GM12878 (cell line): ENCODE measurements at regions not wholly inside any gene's neighbourhood (a gene's known extent, or its start where the extent isn't known, plus 50 kb on each side); places are given as distances from the start of the nearest gene placed in this dataset.

Experiments used
- ATAC-seq: fragments of 200-7000 bp; cut with Tn5 transposase; 3 replicates; pipeline ENCODE4 v1.9.1; 2020; ENCODE audit warnings: mild to moderate bottlenecking, moderate library complexity
- BruUV-seq: library from RNA; stranded (reverse); fragments of 400-500 nt; replicated peaks from 2 replicates; lab custom pipeline; 2021; lab: Mats Ljungman, UMichigan
- CTCF ChIA-PET: fragments of 300-600 bp; sonication (Branson Sonifier 250); formaldehyde crosslinking; extraction: SDS; loops from one replicate; lab custom pipeline; 2021; ENCODE audit warnings: inconsistent platforms; lab: Yijun Ruan, JAX
- POLR2A ChIA-PET: fragments of 350-600 bp; formaldehyde crosslinking; extraction: SDS; loops from one replicate; lab custom pipeline; 2021; ENCODE audit warnings: inconsistent platforms; lab: Charles Lee
- RAD21 ChIA-PET: fragments of 300-600 bp; sonication (Branson Sonifier 250); formaldehyde crosslinking; loops from one replicate; lab custom pipeline; 2023; ENCODE audit warnings: antibody characterized with exemption; ENCODE audit not compliant: unreplicated experiment; lab: Charles Lee
- SMC1A ChIA-PET: fragments of 300-600 bp; sonication (Branson Sonifier 250); formaldehyde crosslinking; loops from one replicate; lab custom pipeline; 2023; ENCODE audit not compliant: unreplicated experiment, uncharacterized antibody; lab: Charles Lee
- DNase-seq: peaks from one replicate; pipeline ENCODE4 v3.0.0-alpha.2; 2011; ENCODE audit warnings: low read depth, low spot score
- FAIRE-seq: peaks from 3 replicates; lab custom pipeline; 2011; peaks lifted over from hg19 to GRCh38; lab: Jason Lieb, UNC
- H2AFZ ChIP-seq: 2 replicates; pipeline ENCODE4 v1.6.0; 2011; ENCODE audit warnings: low read depth, low read length, control low read depth; ENCODE audit not compliant: control insufficient read depth
- H3K27ac ChIP-seq: 2 replicates; pipeline ENCODE4 v1.5.1; 2011; ENCODE audit warnings: control low read depth; ENCODE audit not compliant: control insufficient read depth, insufficient read depth
- H3K27me3 ChIP-seq, 2 experiments: replicated peaks in 1 of 2; 2 replicates each; pipeline versions ENCODE4 v1.6.0 to v1.6.1; 2011; ENCODE audit warnings: low read length in 1 of 2; ENCODE audit not compliant: control insufficient read depth in 2 of 2, insufficient read depth in 2 of 2
- H3K36me3 ChIP-seq, 2 experiments: 2 replicates each; pipeline ENCODE4 v1.5.1; 2011; ENCODE audit warnings: low read length in 1 of 2; ENCODE audit not compliant: control insufficient read depth in 2 of 2, insufficient read depth in 2 of 2
- H3K4me1 ChIP-seq: 2 replicates; pipeline ENCODE4 v1.6.1; 2011; ENCODE audit warnings: mild to moderate bottlenecking, low read length, moderate library complexity, mixed read lengths; ENCODE audit not compliant: control insufficient read depth, insufficient read depth
- H3K4me2 ChIP-seq: 2 replicates; pipeline ENCODE4 v1.6.0; 2011; ENCODE audit warnings: control low read depth; ENCODE audit not compliant: control insufficient read depth, insufficient read depth
- H3K4me3 ChIP-seq: fragments of 200-600 bp; sonication (generic); 2 replicates; pipeline ENCODE4 v1.5.1; 2016
- H3K79me2 ChIP-seq: 2 replicates; pipeline ENCODE4 v1.6.0; 2011; ENCODE audit warnings: low read length; ENCODE audit not compliant: control insufficient read depth, insufficient read depth
- H3K9ac ChIP-seq: 2 replicates; pipeline ENCODE4 v1.8.0; 2011; ENCODE audit warnings: low read length, control low read depth, mixed read lengths; ENCODE audit not compliant: control insufficient read depth, insufficient read depth
- H3K9me3 ChIP-seq: replicated peaks from 3 replicates; pipeline ENCODE4 v1.5.1; 2011; ENCODE audit warnings: mild to moderate bottlenecking, low read length; ENCODE audit not compliant: control insufficient read depth, insufficient read depth
- H4K20me1 ChIP-seq: 2 replicates; pipeline ENCODE4 v1.6.0; 2011; ENCODE audit not compliant: control insufficient read depth, insufficient read depth
- ASH2L ChIP-seq: fragments of 300-600, 200-600 bp; sonication (generic); IDR thresholded peaks from 2 replicates; pipeline ENCODE4 v1.6.1; 2017; ENCODE audit warnings: low read depth, mild to moderate bottlenecking, borderline replicate concordance
- ETV6 ChIP-seq, 2 experiments: fragments of 450-650 bp in 1 of 2; IDR thresholded peaks in 1 of 2; conservative IDR thresholded peaks in 1 of 2; 2 replicates each; pipeline ENCODE4 v1.6.1; 2014; ENCODE audit warnings: antibody characterized with exemption in 1 of 2, borderline replicate concordance in 1 of 2, low read depth in 1 of 2, mild to moderate bottlenecking in 1 of 2, moderate library complexity in 1 of 2
- FOS ChIP-seq: IDR thresholded peaks from 3 replicates; pipeline ENCODE4 v1.6.1; 2011; ENCODE audit warnings: borderline replicate concordance; ENCODE audit not compliant: insufficient read length; ENCODE audit errors: extremely low read depth
- IKZF1 ChIP-seq: fragments of 450-650 bp; conservative IDR thresholded peaks from 2 replicates; pipeline ENCODE4 v1.6.1; 2017; ENCODE audit warnings: antibody characterized with exemption, mild to moderate bottlenecking
- IRF4 ChIP-seq: IDR thresholded peaks from 2 replicates; pipeline ENCODE4 v1.6.1; 2011; ENCODE audit warnings: low read depth, low read length
- MEF2B ChIP-seq: fragments of 450-650 bp; IDR thresholded peaks from 2 replicates; pipeline ENCODE4 v1.6.1; 2018; ENCODE audit warnings: mild to moderate bottlenecking, moderate library complexity; ENCODE audit not compliant: partially characterized antibody, poor library complexity, severe bottlenecking
- NFIC ChIP-seq: IDR thresholded peaks from 2 replicates; pipeline ENCODE4 v1.6.1; 2012; ENCODE audit warnings: low read depth, mild to moderate bottlenecking, inconsistent platforms, low read length, moderate library complexity
- NFYA ChIP-seq: IDR thresholded peaks from 2 replicates; pipeline ENCODE4 v1.6.1; 2011; ENCODE audit warnings: low read depth, mild to moderate bottlenecking, low read length, improper control_type of control experiment, borderline replicate concordance
- POLR2AphosphoS2 ChIP-seq: IDR thresholded peaks from 2 replicates; pipeline ENCODE4 v1.6.1; 2011; ENCODE audit warnings: low read depth, mild to moderate bottlenecking, low read length, improper control_type of control experiment, moderate library complexity
- TAF1 ChIP-seq: IDR thresholded peaks from 2 replicates; pipeline ENCODE4 v1.6.1; 2011; ENCODE audit warnings: mild to moderate bottlenecking, low read depth, low read length, borderline replicate concordance
- TCF7 ChIP-seq: IDR thresholded peaks from 2 replicates; pipeline ENCODE4 v1.6.1; 2014; ENCODE audit warnings: antibody characterized with exemption, borderline replicate concordance
- WGBS: methylation state at CpG from one replicate; pipeline ENCODE4 v1.1.6; 2016; ENCODE audit warnings: low lambda C conversion rate; ENCODE audit not compliant: insufficient replicate concordance, insufficient coverage; ENCODE audit errors: missing lambda C conversion rate; 5-methylcytosine and 5-hydroxymethylcytosine counted together
- in situ Hi-C: fragments of 300-500 bp; cut with MboI; formaldehyde crosslinking; loops from 9 replicates; pipeline ENCODE4 v1.14.3; 2018; ENCODE audit warnings: mixed read lengths
- intact Hi-C: fragments of 100-400 bp; cut with micrococcal nuclease; formaldehyde crosslinking; loops from one replicate; pipeline ENCODE4 v1.14.2; 2022; ENCODE audit not compliant: unreplicated experiment
- TF ChIP-seq, protein P1 (sequence below): IDR thresholded peaks from 2 replicates; pipeline ENCODE4 v1.6.1; 2012; ENCODE audit warnings: low read depth, low read length, improper control_type of control experiment
- TF ChIP-seq, protein P2 (sequence below): IDR thresholded peaks from 2 replicates; pipeline ENCODE4 v1.6.1; 2011; ENCODE audit warnings: low read depth, mild to moderate bottlenecking, low read length, moderate library complexity, borderline replicate concordance; ENCODE audit errors: extremely low read depth
- TF ChIP-seq, protein P3 (sequence below): fragments of 450-650 bp; formaldehyde crosslinking; IDR thresholded peaks from 2 replicates; pipeline ENCODE4 v1.5.0; 2022; ENCODE audit warnings: mild to moderate bottlenecking, missing genetic modification characterization

DNA sequence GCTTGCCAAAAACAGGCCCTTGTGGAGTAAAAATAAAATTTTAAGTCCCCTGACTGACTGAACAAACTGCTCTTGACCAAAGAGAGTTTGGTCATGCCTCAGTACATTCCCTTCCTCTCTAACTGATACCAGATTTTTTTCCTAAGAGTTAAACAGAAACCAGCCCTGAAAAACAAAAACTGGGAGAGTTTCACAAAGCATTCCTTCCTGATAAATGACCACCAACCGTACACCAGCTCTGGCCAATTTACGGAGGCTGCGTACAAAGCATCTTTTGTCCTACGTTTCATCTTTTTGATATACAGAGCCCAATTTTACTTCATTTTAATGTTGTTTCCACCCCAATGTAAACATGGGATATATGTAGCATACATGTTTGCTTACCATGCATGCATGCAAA lies 477.4 kb upstream of the HTR1E start:
- ATAC-seq (no peak), DNase-seq (no peak), FAIRE-seq (no peak)
- ChIA-PET RAD21 (no interaction called here), POLR2A (no interaction called here), SMC1A (no interaction called here), CTCF (no interaction called here)
- Histone ChIP-seq H3K36me3 (no peaks in the 10 kb centered on the region), H3K79me2 (no peaks in the 10 kb centered on the region), H3K27me3 (no peaks in the 10 kb centered on the region), H4K20me1 (no peaks in the 10 kb centered on the region), H2AFZ (no peak overlapping the region), H3K4me2 (no peak overlapping the region), H3K4me3 (no peak overlapping the region), H3K27ac (no peak overlapping the region), H3K9me3 (no peaks in the 10 kb centered on the region), H3K9ac (no peak overlapping the region), H3K4me1 (no peaks in the 10 kb centered on the region)
- TF ChIP-seq MEF2B: no peak
- TF ChIP-seq, protein P1, sequence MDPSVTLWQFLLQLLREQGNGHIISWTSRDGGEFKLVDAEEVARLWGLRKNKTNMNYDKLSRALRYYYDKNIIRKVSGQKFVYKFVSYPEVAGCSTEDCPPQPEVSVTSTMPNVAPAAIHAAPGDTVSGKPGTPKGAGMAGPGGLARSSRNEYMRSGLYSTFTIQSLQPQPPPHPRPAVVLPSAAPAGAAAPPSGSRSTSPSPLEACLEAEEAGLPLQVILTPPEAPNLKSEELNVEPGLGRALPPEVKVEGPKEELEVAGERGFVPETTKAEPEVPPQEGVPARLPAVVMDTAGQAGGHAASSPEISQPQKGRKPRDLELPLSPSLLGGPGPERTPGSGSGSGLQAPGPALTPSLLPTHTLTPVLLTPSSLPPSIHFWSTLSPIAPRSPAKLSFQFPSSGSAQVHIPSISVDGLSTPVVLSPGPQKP: no peak
- BruUV-seq: no TSS peak
- intact Hi-C loops (no loop called here), in situ Hi-C loops (no loop called here)
- 70% methylated on average over 4 of the region's 4 CpGs for WGBS

DNA sequence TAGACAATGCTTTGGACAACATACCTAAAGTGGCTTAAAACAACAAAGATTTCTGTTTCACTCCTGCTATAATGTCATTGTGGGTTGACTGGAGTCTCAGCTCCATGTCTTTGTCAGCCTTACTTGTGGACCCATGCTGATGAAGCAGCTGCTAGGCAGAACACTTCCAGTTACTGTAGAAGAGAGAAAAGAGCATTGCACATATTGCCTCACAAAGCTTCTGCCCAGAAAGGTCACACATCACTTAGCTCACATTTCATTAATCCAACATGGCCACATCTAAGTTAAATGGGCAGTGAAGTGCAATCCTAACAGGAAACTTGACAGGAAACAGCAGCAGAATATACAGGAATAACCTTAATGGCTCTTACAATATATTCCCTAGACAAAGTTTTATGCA lies 480.5 kb upstream of the HTR1E start:
- H3K9me3 ChIP-seq: no peaks in the 10 kb centered on the region; the same call in 2 of the 3 replicates
- no peak overlapping the region for H3K4me3 ChIP-seq
- H4K20me1 ChIP-seq: no peaks in the 10 kb centered on the region
- H2AFZ ChIP-seq: no peak overlapping the region
- in situ Hi-C loops: no loop called here
- ChIA-PET CTCF (no interaction called here), RAD21 (no interaction called here), SMC1A (interaction anchor here (1.0 kb wide), 1 partner anchor 10 kb away, joined by 3 read pairs; no protein-coding TSS in a partner anchor), POLR2A (no interaction called here)
- H3K27ac ChIP-seq: no peak overlapping the region
- BruUV-seq: no TSS peak
- no peak overlapping the region for H3K4me2 ChIP-seq
- no peaks in the 10 kb centered on the region for H3K79me2 ChIP-seq
- FAIRE-seq: no peak
- no peak overlapping the region for H3K9ac ChIP-seq
- intact Hi-C loops: no loop called here
- ATAC-seq: no peak
- H3K27me3 ChIP-seq: no peaks in the 10 kb centered on the region
- no peaks in the 10 kb centered on the region for H3K36me3 ChIP-seq
- H3K4me1 ChIP-seq: no peaks in the 10 kb centered on the region
- DNase-seq: no peak
- no peak for TF ChIP-seq POLR2AphosphoS2
- TF ChIP-seq FOS: no peak
- TF ChIP-seq NFIC: no peak
- TF ChIP-seq, protein P2, sequence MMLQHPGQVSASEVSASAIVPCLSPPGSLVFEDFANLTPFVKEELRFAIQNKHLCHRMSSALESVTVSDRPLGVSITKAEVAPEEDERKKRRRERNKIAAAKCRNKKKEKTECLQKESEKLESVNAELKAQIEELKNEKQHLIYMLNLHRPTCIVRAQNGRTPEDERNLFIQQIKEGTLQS: no peak
- TF ChIP-seq ETV6 (conservative IDR thresholded peaks at IDR 0.05 in 1 of 2, IDR thresholded peaks at IDR 0.05 in 1 of 2; ENCODE audit: borderline replicate concordance in 1 of 2, low read depth in 1 of 2): no peak
- no peak for TF ChIP-seq TAF1
- no peak for TF ChIP-seq IRF4
- no peak for TF ChIP-seq TCF7
- TF ChIP-seq, protein P3, sequence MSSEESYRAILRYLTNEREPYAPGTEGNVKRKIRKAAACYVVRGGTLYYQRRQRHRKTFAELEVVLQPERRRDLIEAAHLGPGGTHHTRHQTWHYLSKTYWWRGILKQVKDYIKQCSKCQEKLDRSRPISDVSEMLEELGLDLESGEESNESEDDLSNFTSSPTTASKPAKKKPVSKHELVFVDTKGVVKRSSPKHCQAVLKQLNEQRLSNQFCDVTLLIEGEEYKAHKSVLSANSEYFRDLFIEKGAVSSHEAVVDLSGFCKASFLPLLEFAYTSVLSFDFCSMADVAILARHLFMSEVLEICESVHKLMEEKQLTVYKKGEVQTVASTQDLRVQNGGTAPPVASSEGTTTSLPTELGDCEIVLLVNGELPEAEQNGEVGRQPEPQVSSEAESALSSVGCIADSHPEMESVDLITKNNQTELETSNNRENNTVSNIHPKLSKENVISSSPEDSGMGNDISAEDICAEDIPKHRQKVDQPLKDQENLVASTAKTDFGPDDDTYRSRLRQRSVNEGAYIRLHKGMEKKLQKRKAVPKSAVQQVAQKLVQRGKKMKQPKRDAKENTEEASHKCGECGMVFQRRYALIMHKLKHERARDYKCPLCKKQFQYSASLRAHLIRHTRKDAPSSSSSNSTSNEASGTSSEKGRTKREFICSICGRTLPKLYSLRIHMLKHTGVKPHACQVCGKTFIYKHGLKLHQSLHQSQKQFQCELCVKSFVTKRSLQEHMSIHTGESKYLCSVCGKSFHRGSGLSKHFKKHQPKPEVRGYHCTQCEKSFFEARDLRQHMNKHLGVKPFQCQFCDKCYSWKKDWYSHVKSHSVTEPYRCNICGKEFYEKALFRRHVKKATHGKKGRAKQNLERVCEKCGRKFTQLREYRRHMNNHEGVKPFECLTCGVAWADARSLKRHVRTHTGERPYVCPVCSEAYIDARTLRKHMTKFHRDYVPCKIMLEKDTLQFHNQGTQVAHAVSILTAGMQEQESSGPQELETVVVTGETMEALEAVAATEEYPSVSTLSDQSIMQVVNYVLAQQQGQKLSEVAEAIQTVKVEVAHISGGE: no peak
- no peak for TF ChIP-seq ASH2L
- no peak for TF ChIP-seq IKZF1
- TF ChIP-seq NFYA: no peak
